VCaP (cell line): ENCODE measurements at regions not wholly inside any gene's neighbourhood (a gene's known extent, or its start where the extent isn't known, plus 50 kb on each side); places are given as distances from the start of the nearest gene placed in this dataset.

Experiments
- H3K27ac ChIP-seq: fragments of 450-650 bp; 2 replicates; pipeline ENCODE4 v1.5.1; 2017
- CTCF ChIP-seq: fragments of 450-650 bp; conservative IDR thresholded peaks from 2 replicates; pipeline ENCODE4 v1.5.1; 2017; ENCODE audit warnings: mild to moderate bottlenecking, moderate library complexity

GRCh38 chr3:153756816-153757215, 364.4 kb upstream of the ARHGEF26 start:
- no peak overlapping the region for H3K27ac ChIP-seq
- no peak for TF ChIP-seq CTCF

- H3K27ac ChIP-seq, result no peak overlapping the region
- no peak for TF ChIP-seq CTCF
Observed at GRCh38 chr3:153757839-153758238, 363.4 kb upstream of the ARHGEF26 start.

GRCh38 chr3:153760948-153761347, 360.2 kb upstream of the ARHGEF26 start:
- no peak overlapping the region for H3K27ac ChIP-seq
- no peak for TF ChIP-seq CTCF

GRCh38 chr3:153762411-153763235, 358.6 kb upstream of the ARHGEF26 start:
- no peak overlapping the region for H3K27ac ChIP-seq
- no peak for TF ChIP-seq CTCF

GRCh38 chr3:153767601-153768560, 353.3 kb upstream of the ARHGEF26 start:
- H3K27ac ChIP-seq, result peak overlapping the region; percentile 61

GRCh38 chr3:153768561-153769469, 352.4 kb upstream of the ARHGEF26 start:
- peak; percentile 89 for TF ChIP-seq CTCF
- H3K27ac ChIP-seq, result peak overlapping the region; percentile 61

More at GRCh38 chr3:153767601-153768560, 353.3 kb upstream of the ARHGEF26 start:
- TF ChIP-seq CTCF, result no peak
